HEK293T (cell line): ENCODE measurements at regions not wholly inside any gene's neighbourhood (a gene's known extent, or its start where the extent isn't known, plus 50 kb on each side); places are given as distances from the start of the nearest gene placed in this dataset.

Experiments
- CTCF ChIA-PET: fragments of 350-600 bp; formaldehyde crosslinking; extraction: SDS; loops from one replicate; lab custom pipeline; 2021; ENCODE audit warnings: antibody characterized with exemption, inconsistent platforms; lab: Yijun Ruan, JAX
- POLR2A ChIA-PET: fragments of 350-600 bp; formaldehyde crosslinking; extraction: SDS; loops from one replicate; lab custom pipeline; 2020; ENCODE audit warnings: antibody characterized with exemption, inconsistent platforms; lab: Yijun Ruan, JAX
- DNase-seq: peaks from one replicate; pipeline ENCODE4 v3.0.0; 2012; ENCODE audit warnings: mixed read lengths; ENCODE audit errors: extremely low spot score
- ARNT ChIP-seq: fragments of 450-650 bp; IDR thresholded peaks from 2 replicates; pipeline ENCODE4 v1.6.1; 2017; ENCODE audit warnings: mild to moderate bottlenecking
- BHLHE40 ChIP-seq: fragments of 450-650 bp; IDR thresholded peaks from 2 replicates; pipeline ENCODE4 v1.6.1; 2016; ENCODE audit warnings: mild to moderate bottlenecking, moderate library complexity, borderline replicate concordance
- CTBP1 ChIP-seq: fragments of 450-650 bp; IDR thresholded peaks from 2 replicates; pipeline ENCODE4 v1.6.1; 2016; ENCODE audit warnings: borderline replicate concordance
- ELF4 ChIP-seq: fragments of 450-650 bp; IDR thresholded peaks from 2 replicates; pipeline ENCODE4 v1.6.1; 2017; ENCODE audit warnings: antibody characterized with exemption
- FOXA1 ChIP-seq: fragments of 450-650 bp; IDR thresholded peaks from 2 replicates; pipeline ENCODE4 v1.6.1; 2016; ENCODE audit warnings: mild to moderate bottlenecking
- FOXK2 ChIP-seq: fragments of 450-650 bp; IDR thresholded peaks from 2 replicates; pipeline ENCODE4 v1.6.1; 2016; ENCODE audit warnings: mild to moderate bottlenecking
- FOXM1 ChIP-seq: fragments of 450-650 bp; IDR thresholded peaks from 2 replicates; pipeline ENCODE4 v1.6.1; 2017; ENCODE audit warnings: mild to moderate bottlenecking, borderline replicate concordance
- HDGF ChIP-seq: fragments of 450-650 bp; IDR thresholded peaks from 2 replicates; pipeline ENCODE4 v1.6.1; 2017; ENCODE audit warnings: antibody characterized with exemption, borderline replicate concordance
- L3MBTL2 ChIP-seq: fragments of 450-650 bp; conservative IDR thresholded peaks from 2 replicates; pipeline ENCODE4 v1.6.1; 2016; ENCODE audit warnings: mild to moderate bottlenecking
- LEF1 ChIP-seq: fragments of 450-650 bp; IDR thresholded peaks from 2 replicates; pipeline ENCODE4 v1.6.1; 2017; ENCODE audit warnings: mild to moderate bottlenecking, borderline replicate concordance
- NFRKB ChIP-seq: fragments of 450-650 bp; IDR thresholded peaks from 2 replicates; pipeline ENCODE4 v1.6.1; 2016; ENCODE audit warnings: mild to moderate bottlenecking, moderate library complexity
- PKNOX1 ChIP-seq: fragments of 450-650 bp; IDR thresholded peaks from 2 replicates; pipeline ENCODE4 v1.6.1; 2016
- SP1 ChIP-seq: fragments of 450-650 bp; IDR thresholded peaks from 2 replicates; pipeline ENCODE4 v1.6.1; 2017
- SUZ12 ChIP-seq: fragments of 450-650 bp; IDR thresholded peaks from 2 replicates; pipeline ENCODE4 v1.6.1; 2016; ENCODE audit warnings: mild to moderate bottlenecking
- TARDBP ChIP-seq: fragments of 450-650 bp; IDR thresholded peaks from 2 replicates; pipeline ENCODE4 v1.6.1; 2016
- ZNF384 ChIP-seq: fragments of 450-650 bp; IDR thresholded peaks from 2 replicates; pipeline ENCODE4 v1.6.1; 2016

GRCh38 chr16:64364416-64364815 lies 757.4 kb downstream of the CDH11 start:
- DNase-seq: no peak
- POLR2A ChIA-PET: no interaction called here
- CTCF ChIA-PET: no interaction called here
- TF ChIP-seq BHLHE40: no peak
- no peak for TF ChIP-seq FOXM1
- TF ChIP-seq PKNOX1: no peak
- no peak for TF ChIP-seq ARNT
- TF ChIP-seq TARDBP: no peak

GRCh38 chr16:64364016-64364415 lies 757.8 kb downstream of the CDH11 start:
- CTCF ChIA-PET: no interaction called here
- TF ChIP-seq FOXA1 (no peak), FOXK2 (no peak), BHLHE40 (no peak), SP1 (no peak), FOXM1 (no peak), PKNOX1 (no peak), CTBP1 (no peak), SUZ12 (no peak), ARNT (no peak), LEF1 (no peak), L3MBTL2 (no peak)
- no peak for DNase-seq
- POLR2A ChIA-PET: no interaction called here

GRCh38 chr16:64363039-64363438 lies 758.8 kb downstream of the CDH11 start:
- POLR2A ChIA-PET: no interaction called here
- CTCF ChIA-PET: no interaction called here
- DNase-seq: no peak
- TF ChIP-seq BHLHE40 (no peak), ARNT (no peak), PKNOX1 (no peak), LEF1 (no peak), FOXM1 (no peak), ELF4 (no peak), TARDBP (no peak), ZNF384 (no peak), CTBP1 (no peak)

- ChIA-PET CTCF (no interaction called here), POLR2A (no interaction called here)
- no peak for DNase-seq
- TF ChIP-seq SP1: no peak
- no peak for TF ChIP-seq PKNOX1
- no peak for TF ChIP-seq ZNF384
- TF ChIP-seq SUZ12: no peak
- no peak for TF ChIP-seq ELF4
- TF ChIP-seq CTBP1: no peak
- no peak for TF ChIP-seq FOXK2
- TF ChIP-seq NFRKB: no peak
- TF ChIP-seq HDGF: no peak
- TF ChIP-seq BHLHE40: no peak
- no peak for TF ChIP-seq TARDBP
- TF ChIP-seq ARNT: no peak
- no peak for TF ChIP-seq FOXA1
- TF ChIP-seq FOXM1: no peak
- no peak for TF ChIP-seq LEF1
- TF ChIP-seq L3MBTL2: no peak
Measured at GRCh38 chr16:64362193-64362592, 759.7 kb downstream of the CDH11 start.

GRCh38 chr16:64361753-64362152 lies 760.1 kb downstream of the CDH11 start:
- TF ChIP-seq FOXM1: no peak
- TF ChIP-seq ARNT: no peak
- no peak for TF ChIP-seq L3MBTL2
- TF ChIP-seq NFRKB: no peak
- no peak for TF ChIP-seq SUZ12
- no peak for TF ChIP-seq CTBP1
- no peak for DNase-seq
- POLR2A ChIA-PET: no interaction called here
- CTCF ChIA-PET: no interaction called here

GRCh38 chr16:64358291-64358690 lies 763.6 kb downstream of the CDH11 start:
- no peak for DNase-seq
- CTCF ChIA-PET: no interaction called here
- POLR2A ChIA-PET: no interaction called here
- TF ChIP-seq TARDBP (no peak), FOXM1 (no peak), PKNOX1 (no peak), CTBP1 (no peak), FOXK2 (no peak), LEF1 (no peak), SUZ12 (no peak), SP1 (no peak), L3MBTL2 (no peak), ELF4 (no peak), ZNF384 (no peak), NFRKB (no peak), BHLHE40 (no peak), FOXA1 (no peak)
